Ovary (tissue), 7 donors: ENCODE measurements at regions not wholly inside any gene's neighbourhood (a gene's known extent, or its start where the extent isn't known, plus 50 kb on each side); places are given as distances from the start of the nearest gene placed in this dataset.

ENCODE experiments used
- DNase-seq, 5 donors: peaks; one replicate each; pipeline ENCODE4 v3.0.0-alpha.2; 2019 to 2020
- H3K27ac ChIP-seq, 2 donors: fragments of 200-600 bp; one replicate each; pipeline versions ENCODE4 v1.5.1 to v1.8.0; 2019 to 2022
- H3K27me3 ChIP-seq: fragments of 200-600 bp; one replicate; pipeline ENCODE4 v1.8.0; 2022
- H3K36me3 ChIP-seq: fragments of 200-600 bp; sonication (generic); one replicate; pipeline ENCODE4 v1.5.1; 2019
- H3K4me1 ChIP-seq: one replicate; pipeline ENCODE4 v1.8.1; 2013; ENCODE audit warnings: mild to moderate bottlenecking, moderate library complexity; ENCODE audit not compliant: insufficient read depth
- H3K4me3 ChIP-seq: fragments of 200-600 bp; sonication (generic); one replicate; pipeline ENCODE4 v1.5.1; 2017
- H3K9me3 ChIP-seq, 2 donors: fragments of 200-600 bp in 1 of 2; sonication (generic) in 1 of 2; one replicate each; pipeline versions ENCODE4 v1.5.1 to v1.8.1; 2013 to 2019; ENCODE audit warnings: mild to moderate bottlenecking in 1 of 2, moderate library complexity in 1 of 2
- CTCF ChIP-seq, 3 donors: fragments of 450-650 bp in 2 of 3; fragments of 200-600 bp in 1 of 3; IDR thresholded peaks; one replicate each; pipeline versions ENCODE4 v1.5.1 to v1.8.0; 2016 to 2022; ENCODE audit warnings: antibody characterized with exemption in 3 of 3, mild to moderate bottlenecking in 1 of 3
- EP300 ChIP-seq: sonication (generic); formaldehyde crosslinking; IDR thresholded peaks from one replicate; pipeline ENCODE4 v1.6.1; 2017; ENCODE audit warnings: antibody characterized with exemption
- POLR2A ChIP-seq: fragments of 450-650 bp; IDR thresholded peaks from one replicate; pipeline ENCODE4 v1.6.1; 2017; ENCODE audit warnings: antibody characterized with exemption, mild to moderate bottlenecking, moderate library complexity
- WGBS, 3 donors: extraction: QIAGEN DNeasy Blood & Tissue Kit in 1 of 3; methylation state at CpG; one replicate each; pipeline versions ENCODE4 v1.1.5 to v1.1.7; 2013 to 2017; 5-methylcytosine and 5-hydroxymethylcytosine counted together
- intact Hi-C, 4 donors: fragments of 100-400 bp; cut with DNase I; formaldehyde crosslinking; loops; one replicate each; pipeline versions ENCODE4 v1.11.0 to v1.15.1; 2022 to 2023
- donor health status: DM: no; HTN: no; CAD: no; lungs with moderate emphysema.
- donor health status: DM: no; HTN: no; CAD: no.
- donor health status: Bipolar disorder and iron deficiency.
- donor health status: DM: no; HTN: no; CAD: no.
- donor health status: DM: yes; HTN: yes; CAD: no.

GRCh38 chr7:118350260-118350659 lies 125.8 kb downstream of the ANKRD7 start:
- TF ChIP-seq POLR2A (no peak), CTCF (IDR thresholded peaks at IDR 0.05) (no peak), EP300 (no peak)
- no peak overlapping the region for H3K27ac ChIP-seq
- no peaks in the 10 kb centered on the region for H3K9me3 ChIP-seq
- no peak overlapping the region for H3K4me3 ChIP-seq
- H3K4me1 ChIP-seq, result no peaks in the 10 kb centered on the region
- no peaks in the 10 kb centered on the region for H3K27me3 ChIP-seq
- WGBS, 3 donors, result 88 to 95% (median 90%) methylated on average over 1 of the region's 1 CpG
- no peak for DNase-seq
- intact Hi-C loops, result no loop called here
- no peaks in the 10 kb centered on the region for H3K36me3 ChIP-seq

- intact Hi-C loops, result no loop called here
Measured at GRCh38 chr7:118352867-118353453, 128.5 kb downstream of the ANKRD7 start.

GRCh38 chr7:118366363-118366762 lies 141.9 kb downstream of the ANKRD7 start:
- DNase-seq, result no peak
- TF ChIP-seq EP300 (no peak), CTCF (IDR thresholded peaks at IDR 0.05) (no peak), POLR2A (no peak)
- Histone ChIP-seq H3K9me3 (no peaks in the 10 kb centered on the region), H3K4me3 (no peak overlapping the region), H3K27me3 (no peaks in the 10 kb centered on the region), H3K36me3 (no peaks in the 10 kb centered on the region), H3K27ac (no peak overlapping the region), H3K4me1 (no peaks in the 10 kb centered on the region)
- intact Hi-C loops, result no loop called here
- WGBS, 3 donors, result 77 to 83% (median 83%) methylated on average over 5 of the region's 5 CpGs

More at GRCh38 chr7:118352867-118353453, 128.5 kb downstream of the ANKRD7 start:
- WGBS, 3 donors, result 44 to 52% (median 45%) methylated on average over 3 of the region's 3 CpGs
- Histone ChIP-seq H3K27ac (no peak overlapping the region), H3K27me3 (no peaks in the 10 kb centered on the region), H3K4me1 (no peaks in the 10 kb centered on the region), H3K36me3 (no peaks in the 10 kb centered on the region), H3K4me3 (no peak overlapping the region), H3K9me3 (no peaks in the 10 kb centered on the region)
- TF ChIP-seq CTCF (IDR thresholded peaks at IDR 0.05), result no peak
- TF ChIP-seq EP300, result no peak
- TF ChIP-seq POLR2A, result no peak
- DNase-seq, result no peak

GRCh38 chr7:118368958-118369357 lies 144.5 kb downstream of the ANKRD7 start:
- Histone ChIP-seq H3K27me3 (no peaks in the 10 kb centered on the region), H3K27ac (no peak overlapping the region), H3K36me3 (no peaks in the 10 kb centered on the region), H3K9me3 (no peaks in the 10 kb centered on the region), H3K4me1 (no peaks in the 10 kb centered on the region), H3K4me3 (no peak overlapping the region)
- intact Hi-C loops, result no loop called here
- TF ChIP-seq CTCF (IDR thresholded peaks at IDR 0.05), result no peak
- no peak for TF ChIP-seq EP300
- TF ChIP-seq POLR2A, result no peak
- no peak for DNase-seq
